ENCODE measurements at regions not wholly inside any gene's neighbourhood (a gene's known extent, or its start where the extent isn't known, plus 50 kb on each side); places are given as distances from the start of the nearest gene placed in this dataset.

GRCh38 chrX:39750256-39750790 is 347.4 kb downstream of the BCOR start:
- intact Hi-C loops (cut with micrococcal nuclease): no loop called here
- Histone ChIP-seq H3K9me2 (replicated peaks; ENCODE audit: low read length) (no peaks in the 10 kb centered on the region), H3K9ac (ENCODE audit: low read length) (no peak overlapping the region), H4K20me1 (ENCODE audit: low read length) (no peaks in the 10 kb centered on the region), H3K27ac (ENCODE audit: low read length) (no peak overlapping the region), H3K36me3 (ENCODE audit: low read depth, low read length) (no peaks in the 10 kb centered on the region), H3K9me3 (ENCODE audit: low read length) (no peaks in the 10 kb centered on the region), H3K27me3 (ENCODE audit: low read length) (no peaks in the 10 kb centered on the region), H3K79me2 (ENCODE audit: low read length) (no peaks in the 10 kb centered on the region), H3K4me3 (ENCODE audit: low read length) (no peak overlapping the region), H3F3A (ENCODE audit: low read length, unreplicated experiment) (no peaks in the 10 kb centered on the region), H2AFZ (ENCODE audit: low read length) (no peak overlapping the region), H3K4me2 (ENCODE audit: low read length) (no peak overlapping the region), H3K4me1 (ENCODE audit: insufficient read depth, low read length) (peaks cover 12% of the 10 kb centered on the region)
- POLR2A ChIA-PET (ENCODE audit: unreplicated experiment): no interaction called here
- TF ChIP-seq CTCF (conservative IDR thresholded peaks at IDR 0.05; ENCODE audit: low read depth, low read length): no peak
- no peak for TF ChIP-seq EZH2phosphoT487 (IDR thresholded peaks at IDR 0.05; ENCODE audit: borderline replicate concordance, low read length)
- TF ChIP-seq EZH2 (IDR thresholded peaks at IDR 0.05; ENCODE audit: low read length, unreplicated experiment): no peak
- DNase-seq (no peak), ATAC-seq (no peak)
- BruUV-seq (replicated peaks): no TSS peak
- CTCF ChIA-PET: no interaction called here

GRCh38 chrX:39750848-39751247 is 346.9 kb downstream of the BCOR start:
- H4K20me1 ChIP-seq (ENCODE audit: low read length): no peaks in the 10 kb centered on the region
- no peak overlapping the region for H3K4me2 ChIP-seq (ENCODE audit: low read length)
- no peak for TF ChIP-seq EZH2phosphoT487 (IDR thresholded peaks at IDR 0.05; ENCODE audit: borderline replicate concordance, low read length)
- no peak for TF ChIP-seq EZH2 (IDR thresholded peaks at IDR 0.05; ENCODE audit: low read length, unreplicated experiment)
- TF ChIP-seq CTCF (conservative IDR thresholded peaks at IDR 0.05; ENCODE audit: low read depth, low read length): no peak
- H3K4me1 ChIP-seq (ENCODE audit: insufficient read depth, low read length): peaks cover 14% of the 10 kb centered on the region
- ChIA-PET POLR2A (ENCODE audit: unreplicated experiment) (no interaction called here), CTCF (no interaction called here)
- H3K79me2 ChIP-seq (ENCODE audit: low read length): no peaks in the 10 kb centered on the region
- H3K27me3 ChIP-seq (ENCODE audit: low read length): no peaks in the 10 kb centered on the region
- no peak overlapping the region for H3K27ac ChIP-seq (ENCODE audit: low read length)
- ATAC-seq (no peak), DNase-seq (no peak)
- H2AFZ ChIP-seq (ENCODE audit: low read length): no peak overlapping the region
- H3K9ac ChIP-seq (ENCODE audit: low read length): no peak overlapping the region
- H3F3A ChIP-seq (ENCODE audit: low read length, unreplicated experiment): no peaks in the 10 kb centered on the region
- H3K4me3 ChIP-seq (ENCODE audit: low read length): no peak overlapping the region
- H3K9me2 ChIP-seq (replicated peaks; ENCODE audit: low read length): no peaks in the 10 kb centered on the region
- H3K36me3 ChIP-seq (ENCODE audit: low read depth, low read length): no peaks in the 10 kb centered on the region
- intact Hi-C loops (cut with micrococcal nuclease): no loop called here
- H3K9me3 ChIP-seq (ENCODE audit: low read length): no peaks in the 10 kb centered on the region
- no TSS peak for BruUV-seq (replicated peaks)

GRCh38 chrX:39752815-39753214 is 344.9 kb downstream of the BCOR start:
- H3K9me2 ChIP-seq (replicated peaks; ENCODE audit: low read length): no peaks in the 10 kb centered on the region
- H3K36me3 ChIP-seq (ENCODE audit: low read depth, low read length): no peaks in the 10 kb centered on the region
- ATAC-seq (no peak), DNase-seq (peak; percentile 30)
- no peak overlapping the region for H3K27ac ChIP-seq (ENCODE audit: low read length)
- no peak overlapping the region for H3K4me2 ChIP-seq (ENCODE audit: low read length)
- BruUV-seq (replicated peaks): no TSS peak
- no peaks in the 10 kb centered on the region for H3K27me3 ChIP-seq (ENCODE audit: low read length)
- H3K79me2 ChIP-seq (ENCODE audit: low read length): no peaks in the 10 kb centered on the region
- H3F3A ChIP-seq (ENCODE audit: low read length, unreplicated experiment): no peaks in the 10 kb centered on the region
- POLR2A ChIA-PET (ENCODE audit: unreplicated experiment): no interaction called here
- CTCF ChIA-PET: no interaction called here
- intact Hi-C loops (cut with micrococcal nuclease): no loop called here
- H2AFZ ChIP-seq (ENCODE audit: low read length): no peak overlapping the region
- no peaks in the 10 kb centered on the region for H3K9me3 ChIP-seq (ENCODE audit: low read length)
- no peak overlapping the region for H3K4me3 ChIP-seq (ENCODE audit: low read length)
- no peaks in the 10 kb centered on the region for H4K20me1 ChIP-seq (ENCODE audit: low read length)
- no peak for TF ChIP-seq CTCF (conservative IDR thresholded peaks at IDR 0.05; ENCODE audit: low read depth, low read length)
- no peak for TF ChIP-seq EZH2 (IDR thresholded peaks at IDR 0.05; ENCODE audit: low read length, unreplicated experiment)
- no peak for TF ChIP-seq EZH2phosphoT487 (IDR thresholded peaks at IDR 0.05; ENCODE audit: borderline replicate concordance, low read length)
- peaks cover 21% of the 10 kb centered on the region for H3K4me1 ChIP-seq (ENCODE audit: insufficient read depth, low read length)
- no peak overlapping the region for H3K9ac ChIP-seq (ENCODE audit: low read length)
